GM21723 (cell line): ENCODE measurements at regions not wholly inside any gene's neighbourhood (a gene's known extent, or its start where the extent isn't known, plus 50 kb on each side); places are given as distances from the start of the nearest gene placed in this dataset.
"Not testable (repeated sequence)": the region's sequence is repeated elsewhere in the genome, so short reads cannot be mapped to it uniquely, and the experiment has no call there.

ENCODE experiments used
- ATAC-seq: cut with Tn5 transposase; IDR thresholded peaks from one replicate; pipeline ENCODE4 v1.9.1; 2021; ENCODE audit warnings: mild to moderate bottlenecking, moderate library complexity; ENCODE audit not compliant: unreplicated experiment

DNA sequence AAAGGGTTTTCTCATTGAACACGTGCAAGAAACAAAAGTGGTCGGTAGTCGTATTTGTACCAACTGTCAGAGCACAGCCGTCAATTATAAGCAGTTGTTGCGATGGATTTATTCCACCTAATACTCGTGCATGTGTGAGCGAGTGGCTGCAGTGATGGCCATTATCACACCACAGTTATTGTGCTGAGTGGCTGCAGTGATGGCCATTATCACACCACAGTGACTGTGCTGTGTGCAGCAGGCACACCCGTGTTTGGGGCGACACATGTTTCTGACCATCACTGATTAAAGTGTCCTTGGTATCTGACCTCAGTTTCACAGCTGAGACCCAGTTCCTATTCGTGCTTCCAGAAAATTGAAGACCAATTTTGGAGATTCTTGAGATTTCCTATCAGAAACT is 142.9 kb upstream of the PFKP start:
- ATAC-seq: no peak

DNA sequence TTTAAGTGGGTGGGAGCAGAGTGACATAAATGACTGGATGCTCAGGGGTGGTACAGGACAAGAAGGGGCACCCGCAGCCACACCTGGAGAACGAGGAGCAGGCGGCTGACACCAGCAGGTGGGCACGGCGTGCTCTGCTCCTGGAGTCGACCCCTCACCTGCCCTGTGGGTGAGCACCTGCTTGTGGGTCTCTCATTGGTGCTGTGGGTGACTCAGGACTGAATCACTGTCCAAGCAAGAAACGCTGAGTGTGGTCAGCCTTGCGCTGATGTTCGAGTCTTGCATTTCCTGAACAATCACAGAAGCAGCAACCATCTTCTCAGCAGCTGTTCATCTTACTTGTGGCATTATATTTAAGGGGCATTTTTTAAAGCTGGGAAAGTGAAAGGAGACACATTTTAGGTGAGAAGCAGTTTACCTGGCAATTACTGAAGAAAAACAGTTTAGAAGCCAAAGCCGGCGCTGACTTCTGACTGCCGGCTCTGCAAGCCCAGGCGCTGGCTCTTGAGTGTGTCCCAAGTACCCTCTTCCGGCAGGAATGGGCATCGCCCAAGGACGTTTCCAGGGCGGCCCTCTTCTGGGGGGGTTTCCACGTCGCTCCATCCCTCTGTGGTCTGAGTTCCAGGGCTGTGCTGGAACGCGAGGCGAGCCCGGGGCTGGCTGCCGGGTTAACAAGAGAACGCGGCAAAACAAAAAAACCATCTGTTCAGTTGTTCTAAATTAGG is 145.2 kb upstream of the PFKP start:
- no peak for ATAC-seq

DNA sequence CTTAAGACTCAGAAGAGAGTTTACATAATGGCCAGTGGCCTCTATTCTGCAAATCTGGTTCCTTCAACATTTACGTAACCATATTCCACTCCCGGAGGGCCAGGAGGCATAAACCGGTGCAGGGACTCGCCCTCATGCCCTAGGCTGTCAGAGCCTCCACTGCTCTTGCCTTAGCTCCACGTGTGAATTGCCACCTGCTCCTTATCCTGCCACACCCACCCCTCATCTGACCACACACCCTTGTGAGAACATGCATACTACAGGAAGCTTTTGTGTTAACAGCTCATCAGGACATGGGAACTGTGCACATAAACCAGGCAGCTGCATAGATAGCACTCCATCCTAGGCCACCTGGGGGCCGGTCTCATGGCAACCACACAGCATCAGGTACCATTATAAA is 146.7 kb upstream of the PFKP start:
- ATAC-seq: no peak

DNA sequence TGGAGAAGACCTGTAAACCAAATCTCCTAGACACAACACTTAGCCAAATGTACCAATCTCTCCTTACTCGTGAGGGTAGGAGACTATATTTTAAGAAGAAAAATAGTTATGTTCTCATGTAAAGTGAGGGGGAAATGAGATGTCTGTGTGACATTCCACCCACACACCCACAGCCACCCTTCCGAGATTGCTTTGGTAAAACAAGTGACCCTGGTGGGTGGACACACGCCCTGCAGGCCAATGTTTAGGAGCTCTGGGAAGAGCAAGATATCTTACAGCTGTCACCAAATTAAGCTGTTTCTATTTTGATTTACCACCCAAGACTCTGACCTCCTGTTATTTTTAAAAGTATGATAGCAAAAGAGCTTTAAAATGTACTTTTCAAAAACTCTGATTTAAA is 147.2 kb upstream of the PFKP start:
- no peak for ATAC-seq

DNA sequence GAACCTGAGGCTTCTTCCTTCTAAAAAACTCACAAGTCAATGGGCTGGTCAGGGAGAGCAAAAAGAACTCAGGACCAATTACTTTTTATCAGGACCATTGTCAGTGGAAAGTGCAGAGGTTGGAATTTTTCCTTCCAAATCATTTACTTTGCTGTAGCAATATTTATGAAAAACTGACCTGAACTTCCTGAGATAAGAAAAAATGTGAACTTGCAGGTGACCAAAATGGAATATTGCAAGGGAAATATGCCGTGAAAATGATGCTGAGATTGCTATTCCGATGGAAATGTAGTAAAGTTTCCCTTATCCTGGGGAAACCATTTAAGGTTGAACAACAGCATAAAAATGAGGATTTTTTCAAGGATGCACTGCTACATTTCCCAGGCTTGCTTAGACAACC is 148.3 kb upstream of the PFKP start:
- ATAC-seq: no peak

DNA sequence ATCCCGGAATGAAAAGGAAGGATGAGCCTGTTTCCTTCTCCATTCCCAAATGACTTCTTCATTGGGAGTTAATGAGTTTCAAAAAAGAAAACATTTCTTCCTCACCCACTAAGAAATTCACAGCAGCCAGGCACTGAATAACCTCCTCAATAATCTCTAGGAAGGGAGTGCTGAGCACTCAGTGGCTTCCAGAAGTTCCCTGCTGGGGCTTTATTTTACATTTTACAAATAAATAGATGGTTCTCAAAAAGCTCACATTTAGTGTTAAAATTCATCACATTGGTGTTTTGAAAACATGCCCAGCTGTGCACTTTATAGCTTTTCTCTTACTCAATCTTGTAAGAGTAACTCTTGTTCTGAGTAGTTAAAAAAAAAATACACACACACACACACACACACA is 148.9 kb upstream of the PFKP start:
- no peak for ATAC-seq

DNA sequence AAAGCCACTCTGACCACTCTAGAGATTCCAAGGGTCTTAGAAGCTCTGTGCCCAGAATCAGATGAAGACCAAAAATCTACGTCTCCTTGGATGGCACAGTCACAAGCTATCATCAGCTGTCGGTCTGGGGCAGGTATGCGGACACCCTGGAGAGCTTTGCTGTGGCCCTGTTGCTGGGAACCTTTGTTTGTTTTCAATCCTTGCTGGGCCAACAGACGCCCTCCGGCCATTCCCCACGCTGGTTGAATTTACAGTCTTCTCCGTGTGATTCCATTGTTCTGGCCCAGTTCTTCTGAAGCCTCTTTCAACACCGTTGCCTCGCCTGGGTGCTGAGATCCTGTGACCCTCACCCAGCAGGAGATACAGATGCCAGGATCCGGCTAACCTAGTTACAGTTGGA is 149.4 kb upstream of the PFKP start:
- ATAC-seq: no peak

DNA sequence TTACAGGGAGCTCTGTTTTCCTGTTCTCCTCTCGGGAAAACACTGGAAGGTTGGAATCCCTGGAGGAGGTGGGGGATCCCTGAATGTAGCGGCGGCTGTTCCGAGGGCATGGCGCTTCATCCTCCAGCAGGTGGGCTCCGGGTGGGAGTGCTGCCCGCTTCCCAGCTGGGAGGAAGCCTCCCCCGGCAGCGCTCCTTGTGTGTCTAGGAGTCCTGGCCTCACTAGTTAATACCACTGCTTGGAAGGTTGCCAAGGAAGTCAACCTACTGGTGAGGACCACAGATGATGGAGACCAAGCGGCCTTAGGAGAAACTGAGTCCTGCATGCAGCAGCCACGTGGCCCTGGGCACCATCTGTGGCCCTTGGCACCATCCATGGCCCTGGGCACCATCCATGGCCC is 151.9 kb upstream of the PFKP start:
- no peak for ATAC-seq

DNA sequence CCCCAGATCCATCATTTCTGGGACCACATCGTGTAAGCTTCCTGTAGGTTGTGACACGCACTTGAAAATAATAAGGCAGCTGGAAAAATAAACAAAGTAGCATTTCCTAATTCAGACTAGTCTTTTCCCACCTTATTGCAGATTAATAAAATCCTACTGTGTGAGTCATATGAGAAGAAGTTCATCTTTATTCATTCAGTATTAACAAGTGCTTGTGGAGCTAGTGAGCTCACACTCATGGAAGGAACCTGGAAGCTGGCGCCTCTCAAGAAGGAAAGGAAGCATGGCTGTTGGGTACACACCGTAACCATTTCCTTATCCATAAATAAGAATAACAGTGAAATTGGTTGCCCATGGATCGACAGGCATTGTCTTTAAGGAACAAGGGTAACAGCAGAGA is 152.6 kb upstream of the PFKP start:
- no peak for ATAC-seq

DNA sequence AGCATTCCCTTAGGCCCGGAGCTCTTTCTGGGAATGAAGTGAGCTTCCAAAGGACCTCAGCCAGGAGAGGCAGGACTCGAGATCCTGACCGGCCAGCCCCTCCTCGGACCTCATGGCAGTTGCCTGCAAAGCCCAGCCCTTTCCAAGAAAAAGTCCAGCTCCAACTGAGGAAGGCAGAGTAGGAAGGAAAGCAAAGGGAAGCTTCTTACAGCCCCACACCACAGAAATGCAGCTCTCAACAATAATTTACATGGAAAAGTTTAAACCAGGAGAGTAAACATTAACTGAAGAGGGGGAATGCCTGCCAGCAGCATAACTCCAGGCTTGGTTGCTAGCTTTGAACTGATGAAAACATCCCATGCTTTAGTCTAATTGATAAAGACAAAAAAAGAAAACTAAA is 153.9 kb upstream of the PFKP start:
- no peak for ATAC-seq

DNA sequence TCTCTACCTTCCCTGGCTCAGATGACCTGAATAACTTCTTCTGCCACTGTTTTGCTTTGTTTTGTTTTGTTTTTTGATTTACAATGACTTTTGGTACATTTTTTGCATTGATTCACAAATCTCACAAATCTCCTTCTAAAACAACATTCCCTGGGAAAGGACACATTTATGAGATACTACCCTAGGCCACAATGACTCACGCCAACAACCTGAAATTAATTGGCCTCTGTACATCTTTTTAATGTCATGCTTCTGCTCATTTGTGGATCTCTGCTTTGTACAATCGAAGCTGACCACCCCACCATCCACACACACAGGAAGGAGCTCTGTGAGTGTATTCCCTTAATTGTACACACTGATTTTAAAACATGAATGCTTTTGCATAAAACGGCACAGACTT is 156.7 kb upstream of the PFKP start:
- ATAC-seq: no peak

DNA sequence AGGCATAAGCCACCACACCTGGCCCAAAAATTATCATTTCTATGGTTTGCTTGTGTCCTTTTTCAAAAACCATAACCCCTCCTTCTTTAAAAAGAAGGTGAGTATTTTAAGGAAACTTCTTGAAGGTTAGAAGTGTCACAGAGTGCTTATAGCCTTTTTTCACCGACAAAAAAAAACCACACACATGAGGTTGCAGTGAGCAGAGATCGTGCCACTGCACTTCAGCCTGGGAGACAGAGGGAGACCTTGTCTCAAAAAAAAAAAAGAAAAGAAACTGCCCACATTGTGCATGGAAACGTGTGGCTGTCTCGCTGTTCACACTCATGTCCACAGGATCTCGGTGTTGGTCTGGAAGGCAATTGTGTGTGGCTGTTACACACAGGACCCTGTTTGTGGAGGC is 157.4 kb upstream of the PFKP start:
- ATAC-seq: no peak

DNA sequence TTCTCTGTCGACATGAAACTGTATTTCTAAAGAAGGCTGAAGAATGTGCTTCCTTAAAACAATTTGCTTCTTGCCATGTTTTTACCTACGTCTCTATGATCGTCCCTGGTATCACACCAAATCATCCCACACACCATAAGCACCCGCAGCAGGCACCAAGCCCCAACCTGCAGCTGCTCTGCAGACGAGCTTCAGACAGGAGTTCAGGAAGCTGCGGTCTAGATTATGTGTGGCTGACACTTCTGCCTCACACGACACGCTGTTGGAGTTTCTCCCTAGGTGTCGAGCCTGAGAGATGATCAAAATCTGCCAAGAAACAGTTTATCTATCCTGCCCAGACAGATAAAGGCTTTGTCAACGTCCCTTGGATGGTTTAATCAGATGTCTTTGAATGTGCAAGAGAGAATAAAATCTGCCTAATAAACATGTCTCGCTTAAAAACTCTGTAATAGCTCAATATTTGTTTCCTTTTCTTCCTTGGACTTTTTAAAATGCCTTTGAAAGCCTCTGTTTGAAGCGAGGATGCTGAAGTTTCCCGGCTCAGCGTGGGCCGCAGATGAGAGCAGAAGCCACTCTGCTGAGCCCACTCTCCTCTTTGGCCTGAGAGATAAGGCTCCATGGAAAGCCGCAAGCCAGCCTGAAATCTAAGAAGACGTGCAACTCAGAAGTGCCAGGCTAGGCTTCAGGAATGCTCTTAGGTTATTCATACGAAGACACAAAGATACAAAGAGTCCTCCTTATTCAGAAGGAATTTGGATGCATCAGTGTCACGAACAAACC is 158.3 kb upstream of the PFKP start:
- ATAC-seq: no peak

DNA sequence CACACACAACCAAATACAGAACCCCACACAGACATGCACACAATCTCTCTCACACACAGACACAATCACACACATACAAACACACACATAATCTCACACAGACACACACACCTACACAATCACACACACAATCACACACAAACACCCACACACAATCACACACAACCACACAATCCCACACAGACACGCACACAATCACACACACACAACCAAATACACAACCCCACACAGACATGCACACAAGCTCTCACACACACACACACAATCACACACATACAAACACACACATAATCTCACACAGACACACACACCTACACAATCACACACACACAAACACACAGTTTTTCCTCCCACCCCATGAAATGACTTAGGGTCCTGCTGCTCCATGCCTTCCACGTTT is 160.4 kb upstream of the PFKP start:
- no peak for ATAC-seq

DNA sequence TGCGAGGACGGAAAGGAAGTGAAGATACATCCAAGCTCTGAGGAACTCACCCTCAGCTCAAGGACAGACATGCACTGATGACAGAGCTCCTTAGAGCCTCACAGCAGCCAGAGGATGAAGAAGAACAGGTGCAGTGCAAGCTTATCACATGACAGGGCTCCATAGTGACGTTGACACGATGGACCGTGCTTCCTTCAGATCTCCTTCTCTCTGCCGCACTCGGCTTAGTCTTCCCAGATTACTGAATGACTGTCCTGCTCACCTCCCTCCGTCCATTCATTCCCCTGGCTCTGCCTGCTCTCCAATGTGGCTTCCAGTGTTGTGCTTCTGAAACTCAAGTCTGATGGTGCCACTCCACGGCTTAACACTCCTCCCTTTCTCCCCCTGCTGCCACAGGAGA is 161.5 kb upstream of the PFKP start:
- no peak for ATAC-seq

DNA sequence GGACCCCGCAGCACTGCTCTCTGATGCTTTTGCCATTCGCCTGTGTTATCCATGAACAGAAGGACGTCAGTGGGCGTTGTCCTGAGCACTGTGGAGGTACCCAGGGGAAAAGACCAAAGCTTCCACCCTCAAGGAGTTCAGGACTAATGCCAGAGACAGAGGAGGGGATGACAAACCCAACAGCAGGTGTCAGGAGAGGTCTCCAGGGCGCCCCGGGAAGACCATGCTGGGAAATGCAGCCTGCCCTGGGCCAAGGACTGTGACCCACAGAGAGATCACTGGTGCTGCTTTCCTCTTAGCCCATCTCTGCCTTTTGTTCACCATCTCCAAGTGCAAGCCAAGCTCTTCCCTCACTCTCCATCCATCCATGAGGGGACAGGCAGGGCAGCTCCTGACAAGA is 166.8 kb upstream of the PFKP start:
- no peak for ATAC-seq

DNA sequence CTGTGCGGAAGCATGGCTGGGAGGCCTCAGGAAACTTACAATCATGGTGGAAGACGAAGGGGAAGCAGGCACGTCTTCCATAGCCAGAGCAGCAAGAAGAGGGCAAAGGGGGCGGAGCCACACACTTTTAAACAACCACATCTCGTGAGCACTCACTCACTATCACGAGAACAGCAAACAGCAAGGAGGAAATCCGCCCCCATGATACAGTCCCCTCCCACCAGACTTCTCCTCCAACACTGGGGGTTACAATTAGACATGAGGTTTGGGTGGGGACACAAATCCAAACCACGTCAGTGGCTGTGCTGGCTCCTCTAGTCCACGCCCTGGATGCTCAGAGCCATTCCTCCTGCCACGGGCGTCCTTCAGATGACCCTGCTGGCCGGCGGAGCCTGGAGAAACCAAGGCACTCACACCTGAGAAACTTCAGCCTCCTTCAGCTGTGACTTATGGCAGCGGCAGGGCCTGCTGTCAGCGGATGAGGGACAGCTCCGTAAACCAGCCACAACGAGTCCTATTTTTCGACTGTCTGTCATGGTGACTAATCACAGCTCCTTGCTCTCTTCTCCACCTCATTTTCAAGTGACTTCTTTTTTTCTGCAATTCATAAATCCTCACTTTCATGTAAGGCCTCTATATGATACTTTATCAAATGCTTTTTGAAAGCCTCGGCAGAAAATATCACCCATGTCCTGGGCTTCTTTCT is 167.9 kb upstream of the PFKP start:
- ATAC-seq: no peak

DNA sequence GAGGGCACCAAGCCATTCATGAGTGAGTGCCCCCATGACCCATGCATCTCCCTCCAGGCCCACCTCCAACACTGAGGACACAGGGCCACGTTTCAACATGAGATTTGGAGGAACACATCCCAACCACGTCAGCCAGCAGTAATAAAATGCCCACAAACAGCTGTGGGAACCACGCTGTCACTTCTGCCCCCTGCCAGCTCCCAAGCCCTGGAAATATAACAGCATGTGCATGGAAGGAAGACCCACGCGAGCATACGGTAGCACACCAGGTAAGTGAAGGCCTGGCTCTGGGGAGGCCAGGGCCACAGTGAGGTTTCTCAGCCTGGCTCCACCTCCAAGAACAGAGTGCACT is 168.9 kb upstream of the PFKP start:
- ATAC-seq: no peak

DNA sequence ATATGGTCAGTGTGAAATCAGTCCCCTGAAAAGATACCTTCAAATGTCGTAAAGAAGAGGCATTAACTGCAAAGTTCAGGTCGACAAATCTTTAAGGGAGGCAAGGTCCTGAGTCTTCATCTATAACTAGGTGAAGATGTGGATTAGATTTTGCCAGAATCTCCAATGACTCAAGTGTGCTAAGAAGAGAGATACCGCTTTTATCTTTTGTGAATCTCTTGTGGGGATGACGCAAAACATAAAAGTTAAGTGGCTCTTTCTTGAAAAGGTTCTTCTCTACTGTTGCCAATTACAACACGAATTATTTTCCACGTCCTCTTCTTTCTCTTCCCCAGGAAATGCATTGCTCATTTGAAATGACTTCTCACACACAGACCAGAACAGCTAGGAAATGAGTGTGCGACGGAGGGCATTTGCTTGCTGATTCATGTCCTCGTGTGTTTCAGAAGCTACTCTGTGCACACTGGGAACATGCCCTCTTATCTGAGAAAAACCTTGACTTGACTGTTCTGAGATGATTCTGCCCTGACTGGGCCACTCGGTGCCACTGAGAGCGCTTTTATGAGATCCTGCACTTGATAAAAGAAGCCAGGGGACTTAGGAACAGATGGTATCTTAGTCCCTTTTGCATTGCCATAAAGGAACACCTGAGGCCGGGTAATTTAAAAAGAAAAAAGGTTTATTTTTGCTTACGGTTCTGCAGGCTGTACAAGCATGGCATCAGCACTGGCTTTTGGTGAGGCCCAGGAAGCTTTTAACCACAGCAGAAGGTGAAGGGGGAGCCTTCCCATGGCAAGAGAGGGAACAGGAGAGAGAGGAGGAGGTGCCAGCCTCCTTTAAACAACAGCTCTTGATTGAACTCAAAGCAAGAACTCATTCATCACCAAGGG is 169.5 kb upstream of the PFKP start:
- ATAC-seq: no peak

DNA sequence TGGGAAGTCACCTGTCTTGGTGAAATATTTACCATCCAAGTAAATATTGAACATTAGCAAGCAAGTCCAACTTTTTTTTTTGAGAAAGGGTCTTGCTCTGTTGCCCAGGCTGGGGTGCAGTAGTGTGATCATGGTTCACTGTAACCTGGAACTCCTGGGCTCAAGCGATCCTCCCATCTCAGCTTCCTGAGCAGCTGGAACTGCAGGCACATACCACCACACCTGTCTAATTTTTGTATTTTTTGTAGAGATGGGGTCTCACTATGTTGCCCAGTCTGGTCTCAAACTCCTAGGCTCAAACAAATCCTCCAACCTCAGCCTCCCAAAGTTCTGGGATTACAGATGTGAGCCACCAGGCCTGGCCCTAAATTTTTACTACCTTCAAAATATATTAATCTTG is 171.0 kb upstream of the PFKP start:
- ATAC-seq: not testable (repeated sequence)

DNA sequence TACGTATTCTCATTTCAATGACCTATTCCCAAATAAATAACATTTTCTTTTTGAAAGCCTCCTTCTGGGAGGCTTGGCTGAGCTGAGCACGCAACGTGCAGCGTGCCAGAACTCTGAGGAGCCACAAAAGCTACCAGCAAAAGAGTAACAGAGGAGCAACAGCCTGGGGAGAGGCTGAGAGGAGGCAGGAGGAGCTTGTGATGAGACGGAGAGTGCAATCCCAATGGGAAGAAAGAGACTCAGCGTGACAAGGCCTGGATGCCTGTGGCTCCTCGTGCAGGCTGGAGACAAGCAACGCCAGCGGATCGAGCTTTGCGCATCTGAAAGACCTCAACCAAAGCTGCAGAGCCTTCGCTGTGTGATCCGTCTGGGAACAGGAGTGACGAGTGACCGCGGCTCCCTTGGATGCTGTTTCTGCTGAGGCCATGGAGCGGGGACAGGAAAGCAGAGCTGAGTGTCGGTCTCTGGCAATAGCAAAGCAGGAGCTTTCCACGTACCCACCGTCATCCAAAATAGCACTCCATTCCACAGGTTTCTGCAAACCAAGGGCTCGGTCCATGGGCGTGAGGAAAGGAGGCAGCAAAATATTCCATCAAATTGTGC is 171.7 kb upstream of the PFKP start:
- no peak for ATAC-seq
